Activated CD4-positive, alpha-beta T cell treated with anti-CD3 and anti-CD28 coated beads, Interleukin-2, amount 50 U/mL, for 48 hours (primary cell): ENCODE measurements at regions not wholly inside any gene's neighbourhood (a gene's known extent, or its start where the extent isn't known, plus 50 kb on each side); places are given as distances from the start of the nearest gene placed in this dataset.
"Not testable (repeated sequence)": the region's sequence is repeated elsewhere in the genome, so short reads cannot be mapped to it uniquely, and the experiment has no call there.

ENCODE experiments used
- DNase-seq, 2 experiments: peaks; one replicate each; pipeline ENCODE4 v3.0.0-alpha.2; 2020

DNA sequence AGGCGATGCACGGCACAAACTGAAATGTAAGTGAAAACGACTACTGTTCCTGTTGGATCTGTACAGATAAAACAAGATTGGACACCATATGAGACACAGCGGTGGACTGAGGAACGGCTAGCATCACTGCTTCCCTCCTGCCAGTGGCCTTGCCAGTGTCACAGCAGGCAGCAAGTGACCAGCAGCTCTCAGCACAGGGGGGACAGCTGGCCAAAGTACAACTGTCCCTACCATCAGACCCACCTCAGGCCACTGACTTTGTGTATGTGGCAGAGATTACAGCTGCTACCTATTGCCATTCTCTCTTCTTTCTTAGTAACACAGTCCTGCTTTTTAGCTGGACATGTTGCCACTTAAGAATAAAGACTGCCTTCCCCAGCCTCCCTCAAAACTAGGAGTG, 80.0 kb upstream of the SLC66A3 start:
- no peak for DNase-seq

DNA sequence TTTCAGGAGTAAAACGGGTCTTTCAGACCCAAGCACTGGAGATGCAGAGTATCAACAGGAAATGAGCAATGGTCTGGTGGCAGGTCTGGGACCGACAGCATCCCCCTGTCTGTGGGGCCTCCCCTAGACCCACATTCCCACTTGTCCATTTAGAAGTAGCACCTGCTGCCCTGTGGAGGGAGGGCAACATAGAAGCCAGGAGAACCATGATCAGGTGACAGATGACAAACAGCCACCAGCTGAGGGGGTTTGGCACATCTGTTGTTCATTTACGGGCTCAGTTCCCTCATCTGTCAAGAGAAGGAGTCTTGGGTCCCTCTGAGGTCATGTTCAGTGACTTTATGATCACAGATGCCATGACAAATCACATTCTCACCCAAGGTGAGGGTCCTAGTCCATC, 77.9 kb upstream of the SLC66A3 start:
- no peak for DNase-seq

DNA sequence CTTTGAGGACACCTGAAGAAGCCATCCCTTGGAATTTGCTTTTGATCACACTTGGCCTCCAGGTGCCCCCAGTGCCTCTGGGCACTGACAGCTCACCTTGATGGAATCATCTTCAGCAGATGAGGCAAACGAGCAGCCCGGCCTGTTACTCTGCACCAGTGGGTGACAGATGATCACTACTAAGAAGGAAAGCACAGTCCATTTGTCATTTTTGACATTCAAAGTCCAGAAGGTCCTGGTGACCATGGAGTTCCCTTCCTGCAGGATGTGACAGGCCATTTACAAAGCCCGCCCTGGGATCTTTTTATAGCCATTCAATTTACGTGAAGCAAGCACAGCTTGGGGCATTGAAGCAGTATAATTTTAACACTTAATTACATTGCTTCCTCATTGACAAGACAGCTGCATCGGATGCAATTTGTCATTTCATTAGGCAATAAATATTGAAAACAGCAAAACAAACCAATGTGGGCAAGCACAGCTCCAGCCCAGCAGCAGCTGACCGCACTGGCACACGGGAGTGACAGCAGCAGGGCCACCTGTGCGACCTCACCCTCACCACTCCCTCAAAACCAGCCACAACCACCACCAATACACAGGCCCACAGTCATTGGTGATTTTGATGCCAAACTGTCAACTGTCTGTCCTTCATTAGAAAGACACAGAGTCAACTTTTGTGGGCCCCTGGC, 76.0 kb upstream of the SLC66A3 start:
- DNase-seq = no peak

DNA sequence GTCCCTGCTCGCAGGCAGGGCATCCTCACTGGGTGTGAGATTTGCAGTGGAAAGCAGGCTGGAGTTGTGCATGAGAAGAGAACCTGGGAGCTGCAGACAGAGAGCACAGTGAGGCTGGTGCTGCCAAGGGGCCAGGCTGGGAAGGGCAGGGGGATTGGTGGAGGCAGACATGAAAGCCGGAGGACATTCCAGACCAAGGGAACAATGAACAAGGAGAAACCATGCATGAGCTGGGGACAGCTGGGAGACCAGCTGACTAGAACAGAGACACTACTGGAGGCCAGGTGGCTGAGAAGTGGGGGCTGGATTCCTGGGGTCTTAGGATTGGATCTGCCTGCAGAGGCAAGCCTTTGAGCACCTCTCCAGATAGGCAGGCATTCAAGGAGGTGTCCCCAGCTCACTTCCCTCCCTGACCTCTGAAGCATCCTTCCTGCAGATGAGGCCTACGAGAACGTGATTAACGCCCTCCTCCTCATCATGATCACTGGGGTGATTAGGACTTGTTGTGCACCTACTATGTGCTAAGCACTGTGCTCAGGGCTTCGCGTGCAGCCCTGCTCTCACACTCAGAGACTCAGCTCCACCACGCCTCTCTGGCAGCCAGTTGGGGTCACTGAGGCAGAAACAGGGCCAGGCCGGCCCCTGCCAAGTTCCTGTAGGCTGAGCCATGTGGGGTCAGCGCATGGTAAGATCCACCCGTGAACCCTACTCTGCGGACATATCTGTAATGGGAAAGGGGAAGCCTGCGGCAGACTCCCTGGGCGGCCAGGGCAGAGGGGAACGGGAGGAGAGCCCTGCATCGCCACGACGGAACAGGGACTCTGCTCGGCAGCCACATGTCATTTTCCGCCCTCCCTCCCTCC, 74.8 kb upstream of the SLC66A3 start:
- no peak for DNase-seq

DNA sequence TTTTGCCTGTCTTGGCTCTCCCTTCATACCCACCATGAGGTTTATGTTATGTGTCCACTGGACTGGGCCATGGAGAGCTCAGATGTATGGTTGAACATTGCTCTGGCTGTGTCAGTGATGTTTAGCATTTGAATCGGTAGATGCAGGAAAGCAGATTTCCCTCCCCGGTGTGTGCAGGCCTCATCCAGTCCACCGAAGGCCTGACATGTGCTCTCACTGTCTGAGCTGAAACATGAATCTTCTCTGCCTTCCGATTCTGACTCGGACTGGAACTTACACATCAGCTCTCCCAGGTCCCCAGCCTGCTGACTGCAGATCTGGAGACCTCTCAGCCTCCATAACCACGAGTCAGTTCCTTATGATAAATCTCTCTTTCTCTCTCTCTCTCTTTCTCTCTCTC, 72.4 kb upstream of the SLC66A3 start:
- DNase-seq = no peak

DNA sequence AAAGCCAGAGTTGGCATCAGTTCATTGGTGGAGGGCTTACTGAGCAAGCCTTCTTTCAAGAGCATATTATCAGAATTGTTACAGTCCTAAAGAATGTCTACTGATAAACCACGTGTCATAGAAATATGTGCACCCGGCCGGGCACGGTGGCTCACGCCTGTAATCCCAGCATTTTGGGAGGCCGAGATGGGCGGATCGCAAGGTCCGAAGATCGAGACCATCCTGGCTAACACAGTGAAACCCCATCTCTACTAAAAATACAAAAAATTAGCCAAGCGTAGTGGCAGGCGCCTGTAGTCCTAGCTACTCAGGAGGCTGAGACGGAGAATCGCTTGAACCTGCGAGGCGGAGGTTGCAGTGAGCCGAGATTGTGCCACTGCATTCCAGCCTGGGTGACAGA, 66.4 kb upstream of the SLC66A3 start:
- DNase-seq = not testable (repeated sequence)

DNA sequence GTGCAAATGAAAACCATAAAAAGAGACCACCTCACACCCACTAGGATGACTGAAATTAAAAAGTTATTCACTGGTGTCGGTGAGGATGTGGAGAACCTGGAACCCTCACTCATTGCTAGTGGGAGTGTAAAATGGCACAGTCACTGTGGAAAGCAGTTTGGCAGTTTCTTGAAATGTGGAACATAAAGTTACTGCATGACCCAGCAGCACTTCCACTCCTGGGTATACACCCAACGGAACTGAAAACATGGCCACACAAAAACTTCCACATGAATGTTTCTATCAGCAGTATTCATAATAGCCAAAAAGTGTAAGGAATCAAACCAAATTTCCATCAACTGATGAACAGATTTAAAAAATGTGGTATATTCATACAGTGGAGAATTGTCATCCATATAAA, 65.1 kb upstream of the SLC66A3 start:
- no peak for DNase-seq

DNA sequence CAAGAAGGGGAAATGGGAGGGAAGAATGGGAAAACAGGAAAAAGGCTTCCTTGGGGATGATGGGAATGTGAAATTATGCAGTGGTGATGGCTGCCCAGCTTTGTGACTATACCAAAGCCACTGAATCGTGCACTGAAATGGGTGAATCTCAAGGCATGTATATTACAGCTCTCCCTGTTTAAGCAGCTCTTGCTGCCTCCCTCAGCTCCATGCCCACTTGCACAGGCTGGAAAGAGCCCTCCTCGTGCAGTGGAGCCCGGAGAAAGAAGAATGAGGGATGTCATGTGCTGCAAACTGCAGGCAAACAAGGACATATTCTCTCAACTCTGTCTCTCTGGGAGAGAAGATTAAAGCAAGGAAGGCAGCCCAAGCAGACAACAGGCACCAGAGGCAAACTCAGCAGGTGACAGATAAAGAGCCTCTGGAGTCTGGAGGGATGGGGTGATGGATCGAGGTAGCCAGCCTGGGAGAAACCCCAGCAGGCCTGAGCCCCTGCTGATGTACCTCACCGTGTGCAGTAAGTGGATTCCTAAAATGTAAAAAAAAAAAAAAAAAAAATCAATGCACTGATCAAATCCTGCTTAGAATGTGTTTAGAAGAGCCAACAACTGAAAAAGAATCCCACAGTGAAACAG, 62.4 kb upstream of the SLC66A3 start:
- no peak for DNase-seq

DNA sequence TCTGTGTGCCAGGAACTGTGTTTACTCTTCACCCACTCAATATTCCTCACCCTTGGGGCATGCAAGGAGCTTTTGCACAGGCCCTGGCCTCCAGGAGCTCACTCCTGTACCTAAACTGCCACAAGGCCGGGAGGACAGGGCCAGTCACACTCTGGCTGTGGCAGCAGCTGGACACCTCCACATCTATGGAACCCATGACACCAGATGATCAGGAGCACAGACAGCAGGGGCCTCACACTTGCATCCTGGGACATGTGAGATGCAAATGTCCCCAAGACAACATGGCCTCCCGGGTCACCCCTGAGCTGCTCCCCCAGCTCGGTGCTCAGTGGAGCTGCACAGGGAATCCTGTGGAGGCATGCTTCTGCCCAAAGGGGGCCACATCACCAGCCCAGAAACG, 61.8 kb upstream of the SLC66A3 start:
- no peak for DNase-seq

DNA sequence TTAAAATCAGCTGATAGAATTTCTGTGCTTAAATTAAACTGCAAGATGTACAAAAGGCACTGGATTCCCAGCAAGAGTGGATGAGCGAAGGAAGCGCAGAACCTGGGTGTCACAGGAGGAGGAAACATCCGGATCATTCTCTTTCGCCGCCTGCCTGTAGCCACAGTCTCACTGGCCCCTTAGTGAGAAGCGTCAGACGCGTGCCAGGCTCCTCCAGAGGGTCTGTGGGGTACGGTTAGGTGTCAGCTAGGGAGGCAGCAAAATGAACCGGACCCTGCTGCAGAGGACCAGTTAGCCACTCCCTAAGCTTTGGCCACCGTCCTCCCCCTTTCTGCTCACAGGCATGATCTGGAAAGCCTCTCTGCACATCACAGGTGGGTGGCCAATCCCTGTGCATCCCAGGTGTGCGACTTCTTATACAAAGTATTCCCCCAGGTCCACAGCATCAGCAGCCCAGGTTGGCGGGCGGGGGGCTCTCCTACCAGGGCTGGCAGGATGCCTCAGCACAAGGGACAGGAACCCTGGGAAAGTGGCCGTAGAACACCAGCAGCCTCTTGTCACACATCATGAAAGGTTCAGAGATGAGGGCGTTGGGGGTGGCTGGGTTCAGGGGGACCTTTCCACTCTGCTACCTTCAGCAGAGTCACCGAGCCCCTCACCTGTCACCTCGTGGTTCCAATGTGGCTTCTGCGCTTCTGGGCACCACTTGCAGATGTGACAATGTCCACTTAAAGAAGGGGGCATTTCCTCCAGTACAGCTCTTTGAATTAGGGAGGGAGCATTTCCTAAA, 61.1 kb upstream of the SLC66A3 start:
- DNase-seq = no peak

DNA sequence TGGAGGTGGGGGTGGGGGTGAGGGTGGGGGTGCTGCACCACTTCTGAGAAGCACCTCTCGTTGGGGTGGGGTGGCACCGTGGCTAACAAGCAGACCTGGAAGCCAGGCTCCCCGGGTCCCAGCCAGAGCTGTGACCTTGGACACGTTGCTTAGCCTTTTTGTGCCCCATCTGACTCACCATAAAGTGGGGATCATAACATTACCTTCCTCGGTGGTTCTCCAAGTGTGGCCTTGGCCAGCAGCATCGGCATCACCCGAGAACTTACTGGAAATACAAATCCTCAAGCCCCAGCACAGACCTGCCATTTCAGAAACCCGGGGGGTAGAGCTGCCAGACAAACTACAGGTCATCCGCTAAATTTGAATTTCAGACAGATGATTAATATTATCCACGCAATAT, 58.7 kb upstream of the SLC66A3 start:
- DNase-seq = no peak

DNA sequence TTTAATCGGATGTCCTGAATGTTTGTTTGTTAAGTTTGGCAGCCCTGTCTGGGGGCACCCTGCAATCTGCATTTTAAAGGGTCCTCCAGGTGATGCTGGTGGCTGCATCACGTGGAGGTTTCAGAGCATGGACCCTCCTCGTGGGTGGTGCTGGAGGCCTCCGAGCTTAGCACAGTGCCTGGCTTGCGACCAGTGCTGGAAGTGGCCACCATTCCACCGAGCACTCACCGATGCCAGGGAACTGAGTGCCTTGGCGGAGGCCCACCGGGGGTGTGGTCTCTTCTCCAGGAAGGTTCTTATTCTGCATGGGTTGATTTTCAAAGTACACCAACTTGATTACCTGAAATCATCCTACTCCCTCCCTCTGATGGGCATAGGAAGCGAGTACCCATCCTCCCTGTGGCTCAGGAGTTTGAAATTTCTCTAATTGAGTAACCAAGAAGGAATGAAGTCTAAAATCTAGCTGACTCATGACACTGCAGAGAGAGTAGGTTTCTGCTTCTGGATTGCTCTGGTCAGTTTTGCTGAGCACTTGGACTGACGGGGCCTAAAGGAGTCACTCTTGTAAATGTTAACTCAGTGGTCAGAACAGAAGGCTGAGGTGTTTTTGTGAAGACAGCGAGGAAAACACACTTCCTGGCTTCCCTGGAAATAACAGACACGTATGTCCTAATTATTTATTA, 58.1 kb upstream of the SLC66A3 start:
- DNase-seq = no peak

DNA sequence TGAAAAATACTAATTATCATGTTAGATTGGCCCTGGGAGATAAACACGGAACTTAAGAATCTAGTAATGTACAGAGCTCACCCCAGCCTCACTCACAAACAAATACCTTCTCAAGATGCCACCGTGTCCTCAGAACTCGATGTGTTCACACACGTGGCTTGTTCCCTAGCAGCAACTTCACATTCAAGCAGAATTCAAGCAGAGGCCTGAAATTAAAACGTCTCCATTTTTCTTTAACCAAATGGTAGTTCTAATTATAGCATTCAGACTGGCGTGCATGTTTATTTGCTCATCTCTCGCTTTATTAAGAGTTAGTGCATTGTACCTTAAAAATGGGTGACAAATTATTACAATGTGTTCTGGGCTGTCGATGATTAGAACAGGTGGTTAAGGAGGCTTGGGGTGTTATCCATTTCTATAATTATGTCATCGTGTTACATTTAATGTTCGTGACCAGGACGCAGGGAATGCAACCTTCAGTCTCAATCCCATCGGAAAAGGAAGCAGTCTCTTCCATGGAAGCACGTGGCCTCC, 57.3 kb upstream of the SLC66A3 start:
- no peak for DNase-seq

DNA sequence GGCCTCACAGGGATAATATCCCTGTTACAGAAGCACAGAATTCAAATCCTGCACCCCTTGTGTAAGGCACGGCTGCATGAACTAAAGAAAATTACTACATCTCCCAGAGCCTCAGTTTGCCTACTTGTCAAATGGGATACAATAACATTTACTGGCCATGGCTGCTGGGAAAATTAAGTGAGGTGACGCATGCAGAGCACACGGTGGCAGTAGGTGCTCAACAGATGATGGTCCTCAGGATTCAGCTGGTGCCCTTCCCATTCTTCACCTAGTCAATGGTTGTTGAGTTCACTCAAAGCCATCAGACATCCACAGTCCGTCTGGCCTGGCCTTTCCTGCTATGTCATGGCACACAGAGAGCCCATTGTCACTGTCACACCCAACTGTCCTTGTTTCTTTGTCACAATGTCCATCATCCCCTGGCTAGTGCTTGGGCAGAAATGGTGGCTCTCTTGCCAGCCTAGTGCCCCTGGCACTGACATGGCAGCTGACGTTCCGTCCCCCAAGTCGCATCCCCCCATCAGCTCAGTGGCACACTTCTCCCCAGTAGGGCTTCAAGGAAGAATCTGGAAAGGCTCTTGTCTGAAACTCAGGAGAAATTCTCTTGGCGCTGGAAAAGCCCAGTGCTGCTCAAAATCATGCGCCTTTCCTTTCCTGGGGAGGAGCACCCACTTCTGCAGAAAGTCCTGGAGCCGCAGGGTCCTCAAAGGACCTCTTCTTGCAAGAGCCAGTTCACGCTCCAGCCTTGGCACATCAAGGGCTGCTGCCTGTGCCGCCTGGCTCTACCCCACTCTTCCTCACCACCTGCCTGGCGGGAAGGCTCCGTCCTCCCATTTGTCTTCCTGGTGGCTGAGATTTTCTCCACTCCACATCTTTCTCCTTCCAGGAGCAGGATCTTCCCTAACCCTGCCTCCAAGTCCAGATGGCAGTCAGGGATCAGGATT, 55.9 kb upstream of the SLC66A3 start:
- no peak for DNase-seq

DNA sequence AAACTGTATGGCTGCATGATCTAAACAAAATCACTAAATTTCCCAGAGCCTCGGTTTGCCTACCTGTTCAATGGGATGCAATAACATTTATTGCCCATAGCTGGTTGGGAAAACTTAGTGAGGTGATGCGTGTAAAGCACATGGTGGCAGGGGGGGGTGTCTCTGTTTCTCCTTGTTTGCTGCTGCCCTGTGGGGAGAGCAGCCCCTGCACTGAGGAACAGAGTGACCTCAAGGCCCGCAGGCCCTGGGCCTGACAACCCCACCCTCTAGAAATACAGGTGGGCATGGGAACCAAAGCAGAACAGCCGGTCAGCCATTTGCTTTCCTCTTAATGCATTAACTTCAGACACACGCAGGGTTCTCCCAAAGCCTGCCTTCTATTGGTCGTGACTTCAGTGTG, 55.1 kb upstream of the SLC66A3 start:
- no peak for DNase-seq

DNA sequence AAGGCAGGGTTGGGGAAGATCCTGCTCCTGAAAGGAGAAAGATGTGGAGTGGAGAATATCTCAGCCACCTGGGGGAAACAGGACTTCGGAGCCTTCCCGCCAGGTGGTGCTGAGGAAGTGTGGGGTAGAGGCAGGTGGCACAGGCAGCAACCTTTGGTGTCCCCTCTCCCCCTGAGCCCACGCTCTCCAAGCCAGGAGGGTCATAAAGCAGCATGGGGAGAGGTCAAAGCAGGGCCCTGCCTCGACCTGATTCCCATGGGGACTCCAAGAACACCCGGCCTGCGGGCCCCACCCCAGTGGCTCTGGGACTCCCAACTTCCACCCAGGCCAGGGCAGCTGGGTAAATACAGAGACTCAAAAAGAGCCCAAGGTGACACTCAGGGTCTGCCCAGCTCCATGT, 54.3 kb upstream of the SLC66A3 start:
- no peak for DNase-seq

DNA sequence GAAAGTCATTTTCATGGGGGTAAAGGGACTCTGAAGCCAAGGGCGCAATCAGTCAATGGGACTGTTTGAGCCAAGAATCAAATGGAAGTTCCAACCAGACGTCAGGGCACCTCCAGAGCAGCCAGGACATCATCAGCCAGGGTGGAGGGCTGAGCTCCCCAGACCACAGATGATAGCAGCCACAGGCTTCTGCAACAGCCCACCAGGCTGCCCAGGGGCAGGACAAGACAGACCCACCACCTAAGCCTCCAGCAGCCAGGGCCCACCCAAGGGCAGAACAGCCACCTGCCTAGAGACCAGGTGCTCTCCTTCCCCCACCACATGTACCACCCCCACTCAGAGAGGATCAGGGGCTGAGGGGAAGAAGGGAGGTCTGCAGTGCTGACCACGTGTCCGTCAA, 53.8 kb upstream of the SLC66A3 start:
- no peak for DNase-seq

DNA sequence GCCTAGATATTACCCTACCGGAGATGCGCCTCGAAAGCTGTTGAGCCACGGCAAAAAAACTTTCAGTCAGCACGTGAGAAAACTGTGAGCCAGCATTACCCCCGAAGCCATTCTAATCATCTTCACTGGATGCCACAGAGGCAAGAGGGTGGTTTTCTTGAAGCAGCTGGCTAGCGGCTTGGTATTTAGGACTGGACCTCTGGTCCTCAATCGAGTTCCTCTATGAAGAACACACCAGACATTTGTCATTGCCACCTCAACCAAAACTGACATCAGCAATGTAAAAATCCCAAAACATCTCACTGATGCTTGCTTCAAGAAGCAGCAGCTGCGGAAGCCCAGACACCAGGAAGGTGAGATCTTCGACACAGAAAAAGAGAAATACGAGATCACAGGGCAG, 52.8 kb upstream of the SLC66A3 start:
- DNase-seq = no peak

DNA sequence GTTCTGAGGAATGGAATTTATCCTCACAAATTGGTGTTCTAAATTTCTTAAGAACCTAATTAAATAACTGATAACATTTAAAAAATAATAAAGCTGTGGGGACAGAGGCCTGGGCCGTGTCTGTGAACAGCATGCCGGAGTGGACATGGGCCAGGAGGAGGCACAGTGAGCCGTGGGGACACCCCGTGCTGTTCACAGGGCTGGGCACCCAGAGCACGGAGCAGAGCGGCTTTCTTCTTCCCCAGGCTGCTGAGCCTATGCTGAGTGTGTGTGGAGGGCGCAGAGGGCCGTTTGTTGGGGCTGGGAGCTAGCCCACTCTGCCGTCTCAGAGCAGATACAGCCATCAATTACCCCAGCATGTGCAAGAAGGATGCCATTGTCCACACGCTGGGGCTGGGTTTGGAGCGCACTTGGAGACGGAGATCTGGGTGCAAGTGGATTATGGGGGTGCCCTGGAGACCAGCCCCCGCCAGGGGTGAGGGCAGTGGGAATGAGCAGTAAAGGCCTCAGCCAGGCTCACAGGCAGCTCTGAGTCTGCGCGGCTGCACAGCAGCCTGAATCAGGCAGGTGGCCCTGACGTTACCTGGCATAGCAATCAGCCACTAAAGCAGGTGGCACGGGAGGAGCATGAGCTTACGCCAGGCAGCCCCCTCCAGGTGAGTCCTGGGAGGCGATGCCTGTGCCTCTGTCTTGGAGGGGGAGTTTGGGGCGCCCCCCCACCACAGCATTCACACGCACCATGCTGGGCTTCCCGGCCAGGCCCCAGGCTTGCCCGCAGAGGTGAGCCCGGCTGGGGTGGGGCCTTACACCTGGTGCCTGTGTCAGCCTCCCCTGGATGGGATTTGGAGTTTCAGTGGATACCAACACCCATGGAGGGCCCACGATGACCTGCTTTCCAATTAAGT, 52.1 kb upstream of the SLC66A3 start:
- no peak for DNase-seq
